ENCODE measurements at regions not wholly inside any gene's neighbourhood (a gene's known extent, or its start where the extent isn't known, plus 50 kb on each side); places are given as distances from the start of the nearest gene placed in this dataset.

GRCh38 chr7:31432176-31432575, 81.7 kb upstream of the ITPRID1 start:
- TF ChIP-seq POLR2A (IDR thresholded peaks at IDR 0.05) = no peak
- TF ChIP-seq, protein P1, sequence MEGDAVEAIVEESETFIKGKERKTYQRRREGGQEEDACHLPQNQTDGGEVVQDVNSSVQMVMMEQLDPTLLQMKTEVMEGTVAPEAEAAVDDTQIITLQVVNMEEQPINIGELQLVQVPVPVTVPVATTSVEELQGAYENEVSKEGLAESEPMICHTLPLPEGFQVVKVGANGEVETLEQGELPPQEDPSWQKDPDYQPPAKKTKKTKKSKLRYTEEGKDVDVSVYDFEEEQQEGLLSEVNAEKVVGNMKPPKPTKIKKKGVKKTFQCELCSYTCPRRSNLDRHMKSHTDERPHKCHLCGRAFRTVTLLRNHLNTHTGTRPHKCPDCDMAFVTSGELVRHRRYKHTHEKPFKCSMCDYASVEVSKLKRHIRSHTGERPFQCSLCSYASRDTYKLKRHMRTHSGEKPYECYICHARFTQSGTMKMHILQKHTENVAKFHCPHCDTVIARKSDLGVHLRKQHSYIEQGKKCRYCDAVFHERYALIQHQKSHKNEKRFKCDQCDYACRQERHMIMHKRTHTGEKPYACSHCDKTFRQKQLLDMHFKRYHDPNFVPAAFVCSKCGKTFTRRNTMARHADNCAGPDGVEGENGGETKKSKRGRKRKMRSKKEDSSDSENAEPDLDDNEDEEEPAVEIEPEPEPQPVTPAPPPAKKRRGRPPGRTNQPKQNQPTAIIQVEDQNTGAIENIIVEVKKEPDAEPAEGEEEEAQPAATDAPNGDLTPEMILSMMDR (IDR thresholded peaks at IDR 0.05) = no peak
